Ovary (tissue), 7 donors: ENCODE measurements at regions not wholly inside any gene's neighbourhood (a gene's known extent, or its start where the extent isn't known, plus 50 kb on each side); places are given as distances from the start of the nearest gene placed in this dataset.

ENCODE experiments used
- DNase-seq, 5 donors: peaks; one replicate each; pipeline ENCODE4 v3.0.0-alpha.2; 2019 to 2020
- H3K27ac ChIP-seq, 2 donors: fragments of 200-600 bp; one replicate each; pipeline versions ENCODE4 v1.5.1 to v1.8.0; 2019 to 2022
- H3K27me3 ChIP-seq: fragments of 200-600 bp; one replicate; pipeline ENCODE4 v1.8.0; 2022
- H3K36me3 ChIP-seq: fragments of 200-600 bp; sonication (generic); one replicate; pipeline ENCODE4 v1.5.1; 2019
- H3K4me1 ChIP-seq: one replicate; pipeline ENCODE4 v1.8.1; 2013; ENCODE audit warnings: mild to moderate bottlenecking, moderate library complexity; ENCODE audit not compliant: insufficient read depth
- H3K4me3 ChIP-seq: fragments of 200-600 bp; sonication (generic); one replicate; pipeline ENCODE4 v1.5.1; 2017
- H3K9me3 ChIP-seq, 2 donors: fragments of 200-600 bp in 1 of 2; sonication (generic) in 1 of 2; one replicate each; pipeline versions ENCODE4 v1.5.1 to v1.8.1; 2013 to 2019; ENCODE audit warnings: mild to moderate bottlenecking in 1 of 2, moderate library complexity in 1 of 2
- CTCF ChIP-seq, 3 donors: fragments of 450-650 bp in 2 of 3; fragments of 200-600 bp in 1 of 3; IDR thresholded peaks; one replicate each; pipeline versions ENCODE4 v1.5.1 to v1.8.0; 2016 to 2022; ENCODE audit warnings: antibody characterized with exemption in 3 of 3, mild to moderate bottlenecking in 1 of 3
- EP300 ChIP-seq: sonication (generic); formaldehyde crosslinking; IDR thresholded peaks from one replicate; pipeline ENCODE4 v1.6.1; 2017; ENCODE audit warnings: antibody characterized with exemption
- POLR2A ChIP-seq: fragments of 450-650 bp; IDR thresholded peaks from one replicate; pipeline ENCODE4 v1.6.1; 2017; ENCODE audit warnings: antibody characterized with exemption, mild to moderate bottlenecking, moderate library complexity
- WGBS, 3 donors: extraction: QIAGEN DNeasy Blood & Tissue Kit in 1 of 3; methylation state at CpG; one replicate each; pipeline versions ENCODE4 v1.1.5 to v1.1.7; 2013 to 2017; 5-methylcytosine and 5-hydroxymethylcytosine counted together
- intact Hi-C, 4 donors: fragments of 100-400 bp; cut with DNase I; formaldehyde crosslinking; loops; one replicate each; pipeline versions ENCODE4 v1.11.0 to v1.15.1; 2022 to 2023
- donor health status: DM: no; HTN: no; CAD: no; lungs with moderate emphysema.
- donor health status: DM: no; HTN: no; CAD: no.
- donor health status: Bipolar disorder and iron deficiency.
- donor health status: DM: no; HTN: no; CAD: no.
- donor health status: DM: yes; HTN: yes; CAD: no.

GRCh38 chr5:161167016-161167767 is 315.2 kb upstream of the ATP10B start:
- Histone ChIP-seq H3K36me3 (no peaks in the 10 kb centered on the region), H3K27ac (no peak overlapping the region), H3K27me3 (no peaks in the 10 kb centered on the region), H3K4me3 (no peak overlapping the region), H3K9me3 (no peaks in the 10 kb centered on the region), H3K4me1 (no peaks in the 10 kb centered on the region)
- DNase-seq: no peak
- TF ChIP-seq CTCF (IDR thresholded peaks at IDR 0.05) (no peak), POLR2A (no peak), EP300 (no peak)
- 52 to 65% (median 59%) methylated on average over 6 of the region's 6 CpGs for WGBS, 3 donors
- intact Hi-C loops: no loop called here

GRCh38 chr5:161165998-161166660 is 314.1 kb upstream of the ATP10B start:
- TF ChIP-seq POLR2A (no peak), EP300 (no peak), CTCF (IDR thresholded peaks at IDR 0.05) (no peak)
- Histone ChIP-seq H3K36me3 (no peaks in the 10 kb centered on the region), H3K27me3 (no peaks in the 10 kb centered on the region), H3K27ac (no peak overlapping the region), H3K9me3 (no peaks in the 10 kb centered on the region), H3K4me1 (no peaks in the 10 kb centered on the region), H3K4me3 (no peak overlapping the region)
- intact Hi-C loops: no loop called here
- WGBS, 3 donors: 93 to 95% (median 94%) methylated on average over 28 to 30 of the region's 30 CpGs
- peak in 1 of 5 donors; percentile 11 for DNase-seq

GRCh38 chr5:161157925-161158324 is 305.9 kb upstream of the ATP10B start:
- no peaks in the 10 kb centered on the region for H3K9me3 ChIP-seq
- no peak for TF ChIP-seq CTCF (IDR thresholded peaks at IDR 0.05)
- no peak for TF ChIP-seq POLR2A
- no peak for TF ChIP-seq EP300
- intact Hi-C loops: no loop called here
- no peaks in the 10 kb centered on the region for H3K36me3 ChIP-seq
- DNase-seq: no peak
- H3K27me3 ChIP-seq: no peaks in the 10 kb centered on the region
- H3K27ac ChIP-seq: no peak overlapping the region
- H3K4me3 ChIP-seq: no peak overlapping the region
- H3K4me1 ChIP-seq: no peaks in the 10 kb centered on the region
- 78 to 90% (median 80%) methylated on average over 2 of the region's 2 CpGs for WGBS, 3 donors

GRCh38 chr5:161155451-161155850 is 303.4 kb upstream of the ATP10B start:
- no peaks in the 10 kb centered on the region for H3K27me3 ChIP-seq
- intact Hi-C loops: no loop called here
- no peaks in the 10 kb centered on the region for H3K9me3 ChIP-seq
- no peak for DNase-seq
- no peak overlapping the region for H3K27ac ChIP-seq
- H3K4me3 ChIP-seq: no peak overlapping the region
- TF ChIP-seq POLR2A: no peak
- no peak for TF ChIP-seq EP300
- TF ChIP-seq CTCF (IDR thresholded peaks at IDR 0.05): no peak
- WGBS, 3 donors: 73 to 91% (median 84%) methylated on average over 1 of the region's 1 CpG
- no peaks in the 10 kb centered on the region for H3K36me3 ChIP-seq
- no peaks in the 10 kb centered on the region for H3K4me1 ChIP-seq
